GM18507 (cell line): ENCODE measurements at regions not wholly inside any gene's neighbourhood (a gene's known extent, or its start where the extent isn't known, plus 50 kb on each side); places are given as distances from the start of the nearest gene placed in this dataset.

ENCODE experiments used
- DNase-seq: peaks from one replicate; pipeline ENCODE4 v3.0.0; 2011; ENCODE audit warnings: low read depth; ENCODE audit not compliant: insufficient read length; ENCODE audit errors: extremely low spot score
- FAIRE-seq: peaks from 2 replicates; lab custom pipeline; 2011; peaks lifted over from hg19 to GRCh38; lab: Jason Lieb, UNC

GRCh38 chr5:82859451-82860140, 217.6 kb downstream of the TMEM167A start:
- FAIRE-seq (no peak), DNase-seq (no peak)

- no peak for DNase-seq
- FAIRE-seq = no peak
Measured at GRCh38 chr5:82858151-82859025, 218.8 kb downstream of the TMEM167A start.

GRCh38 chr5:82855893-82856550, 221.2 kb downstream of the TMEM167A start:
- DNase-seq = no peak
- FAIRE-seq = no peak

- DNase-seq (no peak), FAIRE-seq (no peak)
Measured at GRCh38 chr5:82854956-82855355, 222.2 kb downstream of the TMEM167A start.

DNA sequence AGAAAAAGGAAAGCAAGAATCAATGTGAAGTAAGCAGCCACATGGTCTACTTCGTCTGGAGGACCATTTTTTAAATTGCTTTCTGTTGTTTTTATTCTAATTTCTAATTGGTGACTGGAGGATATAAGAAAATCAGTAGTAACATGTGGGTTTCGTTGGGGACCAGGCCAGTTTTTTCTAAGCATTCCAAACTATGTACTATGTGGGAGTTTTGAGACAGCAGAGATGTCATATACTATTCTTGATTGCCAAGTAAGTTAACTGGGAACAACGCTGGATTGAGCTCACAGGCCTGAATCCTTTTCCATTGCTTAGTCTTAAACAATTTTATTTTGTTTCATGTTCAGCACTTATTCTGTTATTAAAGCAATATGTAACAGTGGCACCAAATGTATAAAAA, 225.7 kb downstream of the TMEM167A start:
- DNase-seq (no peak), FAIRE-seq (no peak)

DNA sequence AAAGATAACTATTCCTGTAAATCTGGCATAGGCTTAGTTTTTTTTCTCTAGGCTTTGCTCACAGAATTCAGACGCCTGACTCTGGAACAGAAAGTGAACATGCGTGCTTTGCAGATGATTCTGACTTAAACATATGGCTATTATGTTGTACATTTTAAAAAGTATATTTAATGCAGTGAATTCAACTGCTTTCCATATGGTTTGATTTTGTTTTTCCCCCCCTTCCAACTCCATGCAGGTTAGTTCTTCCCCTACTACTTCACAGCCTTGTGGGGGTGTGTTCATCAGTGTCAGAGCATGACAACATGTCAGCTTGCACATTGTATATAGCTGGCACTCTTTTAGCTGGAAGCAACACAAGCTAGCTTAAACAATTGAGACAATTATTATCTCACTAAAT, 226.8 kb downstream of the TMEM167A start:
- no peak for FAIRE-seq
- DNase-seq = no peak

- FAIRE-seq (no peak), DNase-seq (no peak)
Measured at GRCh38 chr5:82849885-82850284, 227.3 kb downstream of the TMEM167A start.

GRCh38 chr5:82847562-82847961, 229.6 kb downstream of the TMEM167A start:
- DNase-seq = no peak
- no peak for FAIRE-seq

DNA sequence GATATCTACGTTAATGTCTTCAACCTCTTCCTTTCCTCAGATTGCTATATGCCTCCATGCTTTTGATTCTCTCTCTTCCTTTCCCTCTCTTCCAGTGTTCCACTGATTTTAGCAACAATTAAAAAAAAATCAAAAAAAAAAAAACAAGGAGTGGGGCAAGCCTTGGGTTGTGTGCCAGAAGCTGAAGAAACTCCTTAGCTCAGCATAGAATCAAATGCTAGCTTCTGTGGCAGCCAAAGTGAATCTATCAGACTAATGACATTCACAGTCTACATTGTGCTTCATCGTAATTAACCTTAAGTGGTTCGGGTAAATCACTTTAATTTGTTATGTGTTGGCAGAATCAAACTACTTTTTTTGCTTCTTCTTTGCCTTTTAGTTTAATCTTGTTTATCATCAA, 237.3 kb downstream of the TMEM167A start:
- DNase-seq = no peak
- FAIRE-seq = no peak

DNA sequence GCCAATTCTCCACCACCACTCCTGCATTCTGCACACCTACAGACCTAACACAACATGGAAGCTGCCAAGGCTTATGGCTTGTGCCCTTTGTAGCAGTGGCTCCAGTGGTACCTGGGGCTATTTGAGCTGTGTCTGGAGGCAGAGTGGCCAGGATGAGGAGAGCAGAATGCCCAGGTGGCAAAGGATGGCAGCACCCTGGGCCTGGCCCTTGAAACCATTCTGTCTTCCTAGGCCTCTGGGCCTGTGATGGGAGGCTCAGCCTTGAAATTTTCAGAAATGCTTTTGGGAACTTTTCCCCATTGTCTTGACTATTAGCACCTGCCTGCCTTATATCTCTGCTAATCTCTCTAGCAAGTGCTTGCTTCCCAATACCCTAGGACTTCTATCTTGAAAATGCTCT, 241.7 kb downstream of the TMEM167A start:
- DNase-seq (no peak), FAIRE-seq (no peak)

- DNase-seq = no peak
- no peak for FAIRE-seq
Measured at GRCh38 chr5:82834151-82834550, 243.0 kb downstream of the TMEM167A start.

DNA sequence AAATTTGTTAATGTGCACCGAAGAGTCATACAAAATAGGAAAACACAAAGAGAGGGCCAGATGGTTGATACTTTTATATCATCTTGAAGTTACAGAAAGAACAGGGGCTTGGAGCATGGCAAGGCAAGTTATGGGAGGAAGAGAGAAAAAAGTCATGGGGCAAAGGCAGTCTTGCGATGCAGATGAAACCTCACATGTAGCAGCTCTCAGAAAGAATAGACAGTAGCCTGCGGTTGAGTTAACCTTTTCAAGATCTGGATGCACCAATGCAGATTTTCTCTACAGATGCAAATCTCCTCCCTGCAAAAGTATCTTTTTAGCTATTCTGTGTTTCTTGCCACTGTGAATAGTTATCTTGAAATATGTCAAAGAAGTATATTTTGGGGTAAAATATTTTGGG, 243.9 kb downstream of the TMEM167A start:
- FAIRE-seq = no peak
- DNase-seq = no peak

- DNase-seq = no peak
- no peak for FAIRE-seq
Measured at GRCh38 chr5:82832445-82832844, 244.7 kb downstream of the TMEM167A start.

DNA sequence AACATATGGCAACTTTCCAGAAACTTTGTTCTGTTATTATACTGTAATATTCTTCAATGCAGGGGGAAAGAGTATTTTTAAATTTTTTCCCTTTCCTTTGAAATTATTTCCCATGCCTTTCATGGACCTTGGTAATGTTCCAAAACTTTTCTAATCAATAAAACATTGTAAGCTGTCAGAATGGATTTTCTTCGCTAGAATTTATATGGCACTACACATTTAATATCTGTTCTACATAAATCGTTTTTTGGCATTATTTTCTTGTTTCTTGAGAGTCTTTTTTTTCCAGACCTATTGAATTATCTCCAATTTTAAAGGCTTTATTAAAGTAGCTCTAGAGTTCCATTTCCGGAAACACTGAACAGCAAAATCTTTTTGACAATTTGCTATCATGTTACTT, 249.0 kb downstream of the TMEM167A start:
- DNase-seq (no peak), FAIRE-seq (no peak)

DNA sequence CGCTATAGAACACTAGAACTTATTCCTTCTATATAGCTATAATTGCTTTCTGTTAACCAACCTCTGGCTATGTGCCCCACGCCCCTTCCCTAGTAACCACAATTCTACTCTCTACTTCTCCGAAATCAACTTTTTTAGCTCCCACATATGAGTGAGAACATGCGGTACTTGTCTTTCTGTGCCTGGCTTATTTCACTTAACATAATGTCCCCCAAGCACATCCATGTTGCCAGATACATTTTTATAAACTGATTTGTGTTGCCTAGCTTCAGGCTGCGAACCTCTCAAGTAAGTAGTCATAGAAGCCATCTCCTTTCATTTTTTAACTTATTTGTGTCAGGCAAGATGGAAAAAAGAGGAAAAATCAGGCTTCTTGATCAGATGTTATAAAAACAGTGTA, 249.5 kb downstream of the TMEM167A start:
- no peak for DNase-seq
- no peak for FAIRE-seq

- DNase-seq (no peak), FAIRE-seq (no peak)
Measured at GRCh38 chr5:82822634-82822927, 254.6 kb downstream of the TMEM167A start.

GRCh38 chr5:82821846-82822633, 255.2 kb downstream of the TMEM167A start:
- FAIRE-seq (no peak), DNase-seq (no peak)

GRCh38 chr5:82820961-82821845, 256.0 kb downstream of the TMEM167A start:
- FAIRE-seq (peak; percentile 72), DNase-seq (peak; percentile 14)

DNA sequence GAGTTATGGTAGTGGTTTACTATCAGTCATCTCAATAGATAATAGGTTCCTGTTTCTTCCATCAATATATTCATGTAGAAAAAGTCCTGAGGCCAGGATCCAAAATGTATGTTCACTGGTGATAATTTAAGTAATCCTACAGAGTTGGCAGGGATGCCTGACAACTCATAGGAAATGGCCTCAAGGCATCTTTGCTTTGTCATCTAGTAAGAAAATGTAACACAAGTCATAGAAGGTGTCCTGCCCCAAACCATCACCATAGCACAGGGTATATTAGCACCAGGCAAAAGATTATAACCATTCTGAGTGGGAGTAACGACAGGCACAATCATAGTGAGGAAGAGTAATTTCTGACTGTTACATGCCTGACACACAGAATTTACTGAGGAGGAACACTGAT, 257.0 kb downstream of the TMEM167A start:
- DNase-seq = no peak
- FAIRE-seq = no peak
